T-helper 9 cell (primary cell): ENCODE measurements at regions not wholly inside any gene's neighbourhood (a gene's known extent, or its start where the extent isn't known, plus 50 kb on each side); places are given as distances from the start of the nearest gene placed in this dataset.
A peak's percentile ranks its signal among the peaks of the same experiment; 100 is the strongest.

Source experiments
- DNase-seq: peaks from one replicate; pipeline ENCODE4 v3.0.0-alpha.2; 2020

GRCh38 chr2:241943209-241943850 lies 73.8 kb downstream of the RTP5 start:
- no peak for DNase-seq

GRCh38 chr2:241943961-241944575 lies 74.5 kb downstream of the RTP5 start:
- DNase-seq, result no peak

- DNase-seq, result no peak
Observed at GRCh38 chr2:241944821-241945220, 75.3 kb downstream of the RTP5 start.

- no peak for DNase-seq
Observed at GRCh38 chr2:241945311-241945710, 75.8 kb downstream of the RTP5 start.

GRCh38 chr2:241945803-241946202 lies 76.3 kb downstream of the RTP5 start:
- DNase-seq, result no peak

- no peak for DNase-seq
Observed at GRCh38 chr2:241946306-241947003, 76.9 kb downstream of the RTP5 start.

GRCh38 chr2:241947004-241947350 lies 77.4 kb downstream of the RTP5 start:
- DNase-seq, result no peak

GRCh38 chr2:241947401-241947800 lies 77.9 kb downstream of the RTP5 start:
- DNase-seq, result no peak

GRCh38 chr2:241947876-241948275 lies 78.3 kb downstream of the RTP5 start:
- no peak for DNase-seq

- DNase-seq, result no peak
Observed at GRCh38 chr2:241948299-241948897, 78.9 kb downstream of the RTP5 start.

GRCh38 chr2:241948901-241949735 lies 79.6 kb downstream of the RTP5 start:
- DNase-seq, result no peak

- DNase-seq, result no peak
Observed at GRCh38 chr2:241949736-241950412, 80.3 kb downstream of the RTP5 start.

GRCh38 chr2:241950413-241951315 lies 81.1 kb downstream of the RTP5 start:
- peak; percentile 51 for DNase-seq

- DNase-seq, result no peak
Observed at GRCh38 chr2:241951316-241951700, 81.8 kb downstream of the RTP5 start.

GRCh38 chr2:241951920-241952319 lies 82.4 kb downstream of the RTP5 start:
- no peak for DNase-seq

GRCh38 chr2:241952816-241953215 lies 83.3 kb downstream of the RTP5 start:
- no peak for DNase-seq

GRCh38 chr2:241953324-241953928 lies 83.9 kb downstream of the RTP5 start:
- DNase-seq, result no peak

- no peak for DNase-seq
Observed at GRCh38 chr2:241956521-241957110, 87.1 kb downstream of the RTP5 start.

GRCh38 chr2:241957276-241957675 lies 87.7 kb downstream of the RTP5 start:
- no peak for DNase-seq

- DNase-seq, result no peak
Observed at GRCh38 chr2:241958818-241959545, 89.5 kb downstream of the RTP5 start.
